C4-2B (cell line): ENCODE measurements at regions not wholly inside any gene's neighbourhood (a gene's known extent, or its start where the extent isn't known, plus 50 kb on each side); places are given as distances from the start of the nearest gene placed in this dataset.

Experiments used
- ZFX ChIP-seq: fragments of 450-650 bp; IDR thresholded peaks from 2 replicates; pipeline ENCODE4 v1.6.1; 2017
- TF ChIP-seq, protein P1 (sequence below): fragments of 450-650 bp; conservative IDR thresholded peaks from 2 replicates; pipeline ENCODE4 v1.5.1; 2017; ENCODE audit warnings: mild to moderate bottlenecking

GRCh38 chr2:167551416-167551815 is 663.1 kb downstream of the XIRP2 start:
- TF ChIP-seq, protein P1, sequence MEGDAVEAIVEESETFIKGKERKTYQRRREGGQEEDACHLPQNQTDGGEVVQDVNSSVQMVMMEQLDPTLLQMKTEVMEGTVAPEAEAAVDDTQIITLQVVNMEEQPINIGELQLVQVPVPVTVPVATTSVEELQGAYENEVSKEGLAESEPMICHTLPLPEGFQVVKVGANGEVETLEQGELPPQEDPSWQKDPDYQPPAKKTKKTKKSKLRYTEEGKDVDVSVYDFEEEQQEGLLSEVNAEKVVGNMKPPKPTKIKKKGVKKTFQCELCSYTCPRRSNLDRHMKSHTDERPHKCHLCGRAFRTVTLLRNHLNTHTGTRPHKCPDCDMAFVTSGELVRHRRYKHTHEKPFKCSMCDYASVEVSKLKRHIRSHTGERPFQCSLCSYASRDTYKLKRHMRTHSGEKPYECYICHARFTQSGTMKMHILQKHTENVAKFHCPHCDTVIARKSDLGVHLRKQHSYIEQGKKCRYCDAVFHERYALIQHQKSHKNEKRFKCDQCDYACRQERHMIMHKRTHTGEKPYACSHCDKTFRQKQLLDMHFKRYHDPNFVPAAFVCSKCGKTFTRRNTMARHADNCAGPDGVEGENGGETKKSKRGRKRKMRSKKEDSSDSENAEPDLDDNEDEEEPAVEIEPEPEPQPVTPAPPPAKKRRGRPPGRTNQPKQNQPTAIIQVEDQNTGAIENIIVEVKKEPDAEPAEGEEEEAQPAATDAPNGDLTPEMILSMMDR = no peak
- TF ChIP-seq ZFX = no peak
